Right lung (tissue), 2 donors: ENCODE measurements at regions not wholly inside any gene's neighbourhood (a gene's known extent, or its start where the extent isn't known, plus 50 kb on each side); places are given as distances from the start of the nearest gene placed in this dataset.
"Not testable (repeated sequence)": the region's sequence is repeated elsewhere in the genome, so short reads cannot be mapped to it uniquely, and the experiment has no call there.

Source experiments
- DNase-seq, 2 donors: peaks; one replicate each; pipeline ENCODE4 v3.0.0-alpha.2; 2013

GRCh38 chr4:160347197-160347596 lies 1244.3 kb downstream of the RAPGEF2 start:
- DNase-seq: no peak

GRCh38 chr4:160350944-160351343 lies 1248.1 kb downstream of the RAPGEF2 start:
- DNase-seq: no peak

- no peak for DNase-seq
These were observed 1249.8 kb downstream of the RAPGEF2 start for GRCh38 chr4:160352637-160353036.

GRCh38 chr4:160353548-160353947 lies 1250.7 kb downstream of the RAPGEF2 start:
- no peak for DNase-seq

GRCh38 chr4:160362478-160362877 lies 1259.6 kb downstream of the RAPGEF2 start:
- no peak for DNase-seq

- DNase-seq: no peak
These were observed 1261.3 kb downstream of the RAPGEF2 start for GRCh38 chr4:160364217-160364616.

GRCh38 chr4:160364665-160365064 lies 1261.8 kb downstream of the RAPGEF2 start:
- not testable (repeated sequence) for DNase-seq

- DNase-seq: not testable (repeated sequence)
These were observed 1262.5 kb downstream of the RAPGEF2 start for GRCh38 chr4:160365383-160365782.

GRCh38 chr4:160370046-160370445 lies 1267.2 kb downstream of the RAPGEF2 start:
- no peak for DNase-seq

GRCh38 chr4:160371446-160371845 lies 1268.6 kb downstream of the RAPGEF2 start:
- DNase-seq: no peak

GRCh38 chr4:160372390-160372789 lies 1269.5 kb downstream of the RAPGEF2 start:
- DNase-seq: no peak

GRCh38 chr4:160373911-160374310 lies 1271.0 kb downstream of the RAPGEF2 start:
- DNase-seq: no peak

- no peak for DNase-seq
These were observed 1273.0 kb downstream of the RAPGEF2 start for GRCh38 chr4:160375772-160376452.

GRCh38 chr4:160386846-160387245 lies 1284.0 kb downstream of the RAPGEF2 start:
- no peak for DNase-seq

GRCh38 chr4:160399826-160400225 lies 1296.9 kb downstream of the RAPGEF2 start:
- DNase-seq: no peak

GRCh38 chr4:160403081-160403480 lies 1300.2 kb downstream of the RAPGEF2 start:
- DNase-seq: no peak

- DNase-seq: no peak
These were observed 1303.5 kb downstream of the RAPGEF2 start for GRCh38 chr4:160406263-160406825.

- DNase-seq: no peak
These were observed 1311.6 kb downstream of the RAPGEF2 start for GRCh38 chr4:160414496-160414895.

GRCh38 chr4:160423879-160424451 lies 1321.1 kb downstream of the RAPGEF2 start:
- no peak for DNase-seq

GRCh38 chr4:160426233-160426632 lies 1323.4 kb downstream of the RAPGEF2 start:
- DNase-seq: no peak

- no peak for DNase-seq
These were observed 1348.0 kb downstream of the RAPGEF2 start for GRCh38 chr4:160450876-160451275.

GRCh38 chr4:160481696-160482690 lies 1379.1 kb downstream of the RAPGEF2 start:
- DNase-seq: not testable (repeated sequence)
